A673 (cell line): ENCODE measurements at regions not wholly inside any gene's neighbourhood (a gene's known extent, or its start where the extent isn't known, plus 50 kb on each side); places are given as distances from the start of the nearest gene placed in this dataset.

Experiments
- BruUV-seq: library from RNA; stranded (reverse); fragments of 400-500 nt; replicated peaks from 2 replicates; lab custom pipeline; 2021; lab: Mats Ljungman, UMichigan
- CTCF ChIA-PET: fragments of 300-600 bp; sonication (Branson Sonifier 250); formaldehyde crosslinking; loops from one replicate; lab custom pipeline; 2022; ENCODE audit warnings: antibody characterized with exemption; lab: Charles Lee
- POLR2A ChIA-PET: fragments of 300-600 bp; sonication (Branson Sonifier 250); formaldehyde crosslinking; loops from one replicate; lab custom pipeline; 2022; ENCODE audit warnings: antibody characterized with exemption; ENCODE audit not compliant: low non-redundant PET; lab: Charles Lee
- DNase-seq: peaks from one replicate; pipeline ENCODE4 v3.0.0-alpha.2; 2015; ENCODE audit warnings: low spot score
- H3K27ac ChIP-seq: fragments of 200-600 bp; sonication (generic); 2 replicates; pipeline ENCODE4 v1.5.1; 2016; ENCODE audit warnings: mixed run types, low read depth, mild to moderate bottlenecking, mixed read lengths, antibody characterized with exemption, low read length; ENCODE audit not compliant: poor library complexity, severe bottlenecking
- H3K27me3 ChIP-seq: fragments of 200-600 bp; sonication (generic); replicated peaks from 2 replicates; pipeline ENCODE4 v1.6.1; 2017; ENCODE audit warnings: mixed run types, low read depth, mild to moderate bottlenecking, mixed read lengths, antibody characterized with exemption, low read length; ENCODE audit not compliant: insufficient read depth, poor library complexity
- H3K36me3 ChIP-seq: fragments of 200-600 bp; sonication (generic); 2 replicates; pipeline ENCODE4 v1.6.1; 2016; ENCODE audit warnings: mixed run types, mild to moderate bottlenecking, mixed read lengths, antibody characterized with exemption, low read length; ENCODE audit not compliant: insufficient read depth, poor library complexity, severe bottlenecking
- H3K4me1 ChIP-seq: fragments of 200-600 bp; sonication (generic); 2 replicates; pipeline ENCODE4 v1.6.1; 2017; ENCODE audit warnings: mixed run types, mild to moderate bottlenecking, mixed read lengths, antibody characterized with exemption, low read length; ENCODE audit not compliant: insufficient read depth, poor library complexity, severe bottlenecking
- H3K4me3 ChIP-seq: fragments of 200-600 bp; sonication (generic); 2 replicates; pipeline ENCODE4 v1.5.1; 2016; ENCODE audit warnings: low read depth, mixed run types, mild to moderate bottlenecking, mixed read lengths, low read length; ENCODE audit not compliant: poor library complexity, severe bottlenecking
- H3K9me3 ChIP-seq: fragments of 200-600 bp; sonication (generic); 2 replicates; pipeline ENCODE4 v1.6.1; 2016; ENCODE audit warnings: mixed run types, low read depth, mild to moderate bottlenecking, mixed read lengths, antibody characterized with exemption, low read length; ENCODE audit not compliant: poor library complexity, severe bottlenecking
- EZH2 ChIP-seq: fragments of 200-600 bp; sonication (generic); IDR thresholded peaks from 2 replicates; pipeline ENCODE4 v1.6.1; 2017; ENCODE audit warnings: borderline replicate concordance, low read depth, mild to moderate bottlenecking, mixed read lengths, antibody characterized with exemption, low read length; ENCODE audit not compliant: poor library complexity, severe bottlenecking
- intact Hi-C: fragments of 100-400 bp; cut with micrococcal nuclease; formaldehyde crosslinking; loops from one replicate; pipeline ENCODE4 v1.10.0; 2022; ENCODE audit not compliant: unreplicated experiment
- TF ChIP-seq, protein P1 (sequence below): fragments of 300-800, 200-600 bp; sonication (generic); conservative IDR thresholded peaks from 2 replicates; pipeline ENCODE4 v1.5.1; 2017; ENCODE audit warnings: low read depth, mild to moderate bottlenecking, antibody characterized with exemption, low read length, moderate library complexity, mixed read lengths

DNA sequence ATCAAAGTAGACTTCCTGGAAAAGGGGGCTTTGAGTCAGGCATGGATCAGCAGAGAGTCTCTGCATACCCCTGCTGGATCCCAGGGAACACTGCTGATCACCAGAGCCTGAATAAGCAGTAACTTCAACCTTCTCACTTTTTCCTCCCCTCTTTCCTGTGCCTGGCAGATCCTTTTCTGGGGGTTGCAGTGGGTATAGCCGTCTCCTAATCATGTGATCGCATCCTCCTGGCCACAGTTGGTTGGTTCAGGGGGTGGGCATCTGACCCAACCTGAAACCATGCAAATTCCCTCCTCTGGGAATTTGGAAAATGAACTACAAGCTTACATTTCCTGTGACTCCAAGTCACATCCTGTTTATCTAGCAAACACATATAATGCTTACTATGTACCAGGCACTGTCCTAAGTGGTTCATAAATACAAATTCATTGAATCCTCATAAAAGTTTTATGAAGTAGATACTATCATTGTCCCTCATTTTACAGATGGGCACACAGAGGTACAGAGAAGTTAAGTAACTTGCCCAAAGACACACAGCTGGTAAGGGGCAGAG lies 120.3 kb downstream of the AXIN2 start:
- BruUV-seq: no TSS peak
- DNase-seq: no peak
- Histone ChIP-seq H3K4me3 (no peak overlapping the region), H3K4me1 (no peaks in the 10 kb centered on the region), H3K27ac (no peak overlapping the region), H3K9me3 (no peaks in the 10 kb centered on the region), H3K36me3 (no peaks in the 10 kb centered on the region), H3K27me3 (no peaks in the 10 kb centered on the region)
- POLR2A ChIA-PET: no interaction called here
- no peak for TF ChIP-seq EZH2
- TF ChIP-seq, protein P1, sequence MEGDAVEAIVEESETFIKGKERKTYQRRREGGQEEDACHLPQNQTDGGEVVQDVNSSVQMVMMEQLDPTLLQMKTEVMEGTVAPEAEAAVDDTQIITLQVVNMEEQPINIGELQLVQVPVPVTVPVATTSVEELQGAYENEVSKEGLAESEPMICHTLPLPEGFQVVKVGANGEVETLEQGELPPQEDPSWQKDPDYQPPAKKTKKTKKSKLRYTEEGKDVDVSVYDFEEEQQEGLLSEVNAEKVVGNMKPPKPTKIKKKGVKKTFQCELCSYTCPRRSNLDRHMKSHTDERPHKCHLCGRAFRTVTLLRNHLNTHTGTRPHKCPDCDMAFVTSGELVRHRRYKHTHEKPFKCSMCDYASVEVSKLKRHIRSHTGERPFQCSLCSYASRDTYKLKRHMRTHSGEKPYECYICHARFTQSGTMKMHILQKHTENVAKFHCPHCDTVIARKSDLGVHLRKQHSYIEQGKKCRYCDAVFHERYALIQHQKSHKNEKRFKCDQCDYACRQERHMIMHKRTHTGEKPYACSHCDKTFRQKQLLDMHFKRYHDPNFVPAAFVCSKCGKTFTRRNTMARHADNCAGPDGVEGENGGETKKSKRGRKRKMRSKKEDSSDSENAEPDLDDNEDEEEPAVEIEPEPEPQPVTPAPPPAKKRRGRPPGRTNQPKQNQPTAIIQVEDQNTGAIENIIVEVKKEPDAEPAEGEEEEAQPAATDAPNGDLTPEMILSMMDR: no peak
- CTCF ChIA-PET: no interaction called here
- intact Hi-C loops: no loop called here

GRCh38 chr17:65438708-65439294 lies 122.6 kb downstream of the AXIN2 start:
- CTCF ChIA-PET: no interaction called here
- TF ChIP-seq EZH2: no peak
- TF ChIP-seq, protein P1: no peak
- DNase-seq: no peak
- Histone ChIP-seq H3K9me3 (no peaks in the 10 kb centered on the region), H3K4me3 (no peak overlapping the region), H3K4me1 (no peaks in the 10 kb centered on the region), H3K27me3 (no peaks in the 10 kb centered on the region), H3K36me3 (no peaks in the 10 kb centered on the region), H3K27ac (no peak overlapping the region)
- BruUV-seq: no TSS peak
- intact Hi-C loops: no loop called here
- POLR2A ChIA-PET: no interaction called here

DNA sequence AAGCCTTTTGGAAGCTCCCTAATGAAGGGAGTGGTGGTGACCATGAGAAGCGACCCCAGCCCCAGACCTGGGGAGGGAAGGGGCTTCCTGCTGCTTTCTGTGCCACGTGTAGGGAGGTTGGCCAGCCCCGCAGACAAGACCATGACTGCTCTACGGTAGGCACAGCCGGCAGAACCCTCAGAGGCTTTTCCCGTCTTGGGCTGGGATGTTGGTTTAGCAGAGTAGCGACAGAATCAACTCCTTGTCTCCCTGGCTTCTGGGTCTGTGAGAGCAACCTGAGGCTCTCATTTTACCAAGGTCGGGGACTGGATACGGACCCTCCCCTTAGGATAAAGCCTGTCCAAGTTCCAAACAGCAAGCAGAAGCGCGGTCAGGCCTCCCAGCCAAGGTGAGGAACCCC lies 123.3 kb downstream of the AXIN2 start:
- DNase-seq: no peak
- POLR2A ChIA-PET: no interaction called here
- Histone ChIP-seq H3K36me3 (no peaks in the 10 kb centered on the region), H3K9me3 (no peaks in the 10 kb centered on the region), H3K4me1 (no peaks in the 10 kb centered on the region), H3K27me3 (no peaks in the 10 kb centered on the region), H3K27ac (no peak overlapping the region), H3K4me3 (no peak overlapping the region)
- no TSS peak for BruUV-seq
- TF ChIP-seq EZH2: no peak
- TF ChIP-seq, protein P1: no peak
- CTCF ChIA-PET: no interaction called here
- intact Hi-C loops: no loop called here
